Left kidney (tissue), 1 donor: ENCODE measurements at regions not wholly inside any gene's neighbourhood (a gene's known extent, or its start where the extent isn't known, plus 50 kb on each side); places are given as distances from the start of the nearest gene placed in this dataset.
"Not testable (repeated sequence)": the region's sequence is repeated elsewhere in the genome, so short reads cannot be mapped to it uniquely, and the experiment has no call there.

Source experiments
- DNase-seq: peaks from one replicate; pipeline ENCODE4 v3.0.0-alpha.2; 2013

GRCh38 chr21:22292144-22292543 lies 1293.9 kb downstream of the NCAM2 start:
- no peak for DNase-seq

- no peak for DNase-seq
Observed at GRCh38 chr21:22297575-22297974, 1299.4 kb downstream of the NCAM2 start.

- no peak for DNase-seq
Observed at GRCh38 chr21:22311741-22312462, 1313.7 kb downstream of the NCAM2 start.

GRCh38 chr21:22314963-22315362 lies 1316.8 kb downstream of the NCAM2 start:
- DNase-seq: no peak

- no peak for DNase-seq
Observed at GRCh38 chr21:22319435-22319834, 1321.2 kb downstream of the NCAM2 start.

- DNase-seq: peak; percentile 6
Observed at GRCh38 chr21:22342889-22343288, 1344.7 kb downstream of the NCAM2 start.

- no peak for DNase-seq
Observed at GRCh38 chr21:22343303-22343702, 1345.1 kb downstream of the NCAM2 start.

GRCh38 chr21:22343721-22344120 lies 1345.5 kb downstream of the NCAM2 start:
- DNase-seq: no peak

GRCh38 chr21:22345624-22346023 lies 1347.4 kb downstream of the NCAM2 start:
- DNase-seq: no peak

GRCh38 chr21:22346576-22346975 lies 1348.4 kb downstream of the NCAM2 start:
- no peak for DNase-seq

GRCh38 chr21:22351076-22351475 lies 1352.9 kb downstream of the NCAM2 start:
- DNase-seq: no peak

GRCh38 chr21:22352088-22352487 lies 1353.9 kb downstream of the NCAM2 start:
- DNase-seq: no peak

- no peak for DNase-seq
Observed at GRCh38 chr21:22355949-22356348, 1357.7 kb downstream of the NCAM2 start.

- no peak for DNase-seq
Observed at GRCh38 chr21:22356663-22357062, 1358.5 kb downstream of the NCAM2 start.

GRCh38 chr21:22359599-22359998 lies 1361.4 kb downstream of the NCAM2 start:
- DNase-seq: not testable (repeated sequence)

- DNase-seq: no peak
Observed at GRCh38 chr21:22363504-22363903, 1365.3 kb downstream of the NCAM2 start.

GRCh38 chr21:22364163-22364562 lies 1366.0 kb downstream of the NCAM2 start:
- no peak for DNase-seq

GRCh38 chr21:22374218-22374969 lies 1376.2 kb downstream of the NCAM2 start:
- no peak for DNase-seq

- not testable (repeated sequence) for DNase-seq
Observed at GRCh38 chr21:22377795-22378194, 1379.6 kb downstream of the NCAM2 start.

- DNase-seq: no peak
Observed at GRCh38 chr21:22393324-22393723, 1395.1 kb downstream of the NCAM2 start.

GRCh38 chr21:22395965-22396364 lies 1397.8 kb downstream of the NCAM2 start:
- no peak for DNase-seq

- no peak for DNase-seq
Observed at GRCh38 chr21:22399681-22400514, 1401.7 kb downstream of the NCAM2 start.

- no peak for DNase-seq
Observed at GRCh38 chr21:22409571-22409970, 1411.4 kb downstream of the NCAM2 start.
